ENCODE measurements at regions not wholly inside any gene's neighbourhood (a gene's known extent, or its start where the extent isn't known, plus 50 kb on each side); places are given as distances from the start of the nearest gene placed in this dataset.

DNA sequence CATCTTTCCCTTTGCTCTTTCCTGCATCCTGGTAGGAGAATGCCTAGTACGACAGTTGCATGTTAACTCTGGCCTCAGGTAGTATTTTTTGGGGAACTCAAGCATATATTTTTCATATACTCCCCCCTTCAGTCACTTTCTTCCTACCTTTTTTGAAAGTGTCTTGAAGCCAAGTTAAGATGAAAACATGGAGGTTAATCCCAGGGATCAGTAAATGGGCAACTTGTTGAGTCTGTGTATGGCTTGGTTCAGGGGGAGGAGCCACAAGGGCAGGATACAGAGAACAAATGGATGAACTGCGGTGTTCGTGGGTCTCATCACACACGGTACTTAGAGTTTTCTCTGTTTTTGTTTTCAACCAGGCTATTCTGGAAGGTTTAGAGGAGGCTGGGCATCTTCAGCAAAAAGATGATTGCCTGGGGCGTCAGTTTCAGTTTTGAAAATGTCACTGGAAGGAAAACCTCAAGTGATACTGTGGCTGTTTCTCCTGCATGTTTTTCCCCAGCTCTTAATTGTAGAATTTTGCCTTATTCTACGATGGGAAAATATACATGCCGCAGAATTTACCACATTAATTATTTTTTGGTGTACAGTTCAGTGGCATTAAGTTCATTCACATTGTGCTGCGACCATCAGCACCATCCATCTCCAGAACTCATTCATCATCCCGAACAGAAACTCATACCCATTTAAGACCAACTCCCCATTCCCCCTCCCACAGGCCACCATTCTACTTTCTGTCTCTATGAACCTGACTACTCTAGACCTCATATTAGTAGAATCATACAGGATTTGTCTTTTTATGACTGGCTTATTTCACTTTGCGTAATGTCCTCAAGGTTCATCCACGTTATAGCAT, 71.5 kb downstream of the MAP10 start:
- TF ChIP-seq SUZ12 (IDR thresholded peaks at IDR 0.05) (no peak), L3MBTL2 (conservative IDR thresholded peaks at IDR 0.05) (no peak)
- CTCF ChIA-PET = interaction anchor here (0.7 kb wide), 1 partner anchor 15 kb away, joined by 3 read pairs; no protein-coding TSS in a partner anchor

DNA sequence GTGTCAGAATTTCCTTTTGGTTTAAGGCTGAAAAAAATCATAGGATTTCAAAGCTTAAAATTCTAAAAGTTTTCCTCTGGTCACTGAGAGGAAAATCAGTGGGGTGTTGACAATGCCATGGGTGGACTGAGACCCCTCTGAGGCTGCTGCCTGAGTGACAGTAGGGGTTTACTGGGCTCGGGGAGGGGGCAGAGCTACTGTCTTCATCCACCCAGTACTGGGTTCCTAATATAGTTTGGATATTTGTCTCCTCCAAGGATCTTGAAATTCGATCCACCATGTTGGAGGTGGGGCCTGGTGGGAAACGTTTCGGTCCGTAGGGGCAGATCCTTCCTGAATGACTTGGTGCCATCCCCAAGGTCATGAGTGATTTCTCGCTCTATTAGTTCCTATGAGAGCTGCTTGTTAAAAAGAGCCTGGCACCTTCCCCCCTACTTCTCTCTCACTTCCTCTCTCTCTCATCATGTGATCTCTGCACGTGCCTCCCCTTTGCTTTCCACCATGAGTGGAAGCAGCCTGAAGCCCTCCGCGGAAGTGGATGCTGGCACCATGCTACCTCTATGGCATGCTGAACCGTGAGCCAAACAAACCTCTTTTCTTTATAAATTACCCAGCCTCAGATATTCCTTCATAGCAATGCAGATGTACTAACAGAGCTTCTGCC, 72.3 kb downstream of the MAP10 start:
- ChIA-PET CTCF (interaction anchor here (0.7 kb wide), 1 partner anchor 14 kb away, joined by 3 read pairs; no protein-coding TSS in a partner anchor), POLR2A (no interaction called here)
- DNase-seq (ENCODE audit: extremely low spot score) = no peak
- TF ChIP-seq FOXM1 (IDR thresholded peaks at IDR 0.05; ENCODE audit: borderline replicate concordance) (no peak), FOXA1 (IDR thresholded peaks at IDR 0.05) (no peak), TARDBP (IDR thresholded peaks at IDR 0.05) (no peak), SUZ12 (IDR thresholded peaks at IDR 0.05) (no peak), BHLHE40 (IDR thresholded peaks at IDR 0.05; ENCODE audit: borderline replicate concordance) (no peak), L3MBTL2 (conservative IDR thresholded peaks at IDR 0.05) (no peak), ZNF384 (IDR thresholded peaks at IDR 0.05) (no peak), HDGF (IDR thresholded peaks at IDR 0.05; ENCODE audit: borderline replicate concordance) (no peak), ELF4 (IDR thresholded peaks at IDR 0.05) (no peak), SP1 (IDR thresholded peaks at IDR 0.05) (no peak), ARNT (IDR thresholded peaks at IDR 0.05) (no peak), FOXK2 (IDR thresholded peaks at IDR 0.05) (no peak), LEF1 (IDR thresholded peaks at IDR 0.05; ENCODE audit: borderline replicate concordance) (no peak), NFRKB (IDR thresholded peaks at IDR 0.05) (no peak), CTBP1 (IDR thresholded peaks at IDR 0.05; ENCODE audit: borderline replicate concordance) (no peak)
- TF ChIP-seq, protein P1, sequence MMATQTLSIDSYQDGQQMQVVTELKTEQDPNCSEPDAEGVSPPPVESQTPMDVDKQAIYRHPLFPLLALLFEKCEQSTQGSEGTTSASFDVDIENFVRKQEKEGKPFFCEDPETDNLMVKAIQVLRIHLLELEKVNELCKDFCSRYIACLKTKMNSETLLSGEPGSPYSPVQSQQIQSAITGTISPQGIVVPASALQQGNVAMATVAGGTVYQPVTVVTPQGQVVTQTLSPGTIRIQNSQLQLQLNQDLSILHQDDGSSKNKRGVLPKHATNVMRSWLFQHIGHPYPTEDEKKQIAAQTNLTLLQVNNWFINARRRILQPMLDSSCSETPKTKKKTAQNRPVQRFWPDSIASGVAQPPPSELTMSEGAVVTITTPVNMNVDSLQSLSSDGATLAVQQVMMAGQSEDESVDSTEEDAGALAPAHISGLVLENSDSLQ (IDR thresholded peaks at IDR 0.05) = no peak

More for the DNA sequence above, 71.5 kb downstream of the MAP10 start:
- POLR2A ChIA-PET = no interaction called here
- DNase-seq (ENCODE audit: extremely low spot score) = no peak

DNA sequence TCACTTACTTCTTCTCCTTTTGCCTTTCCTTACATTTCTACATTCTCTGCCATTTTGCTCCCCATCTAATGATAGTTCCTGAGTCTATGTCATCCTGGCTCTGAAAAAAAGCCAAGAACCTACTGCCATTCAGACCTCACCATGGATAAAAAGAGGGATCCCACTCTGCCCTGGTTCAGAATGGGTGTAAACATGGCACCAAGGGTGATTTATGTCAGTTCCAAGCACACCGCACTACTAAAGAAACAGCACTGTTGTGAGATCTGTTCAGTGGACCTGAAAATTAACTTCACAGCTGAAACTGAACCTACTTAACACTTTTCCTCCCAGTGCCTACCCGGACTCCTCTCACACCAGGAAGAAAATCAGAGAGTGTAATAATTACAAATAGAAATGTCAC, 72.3 kb upstream of the NTPCR start:
- CTCF ChIA-PET = no interaction called here
- TF ChIP-seq LEF1 (IDR thresholded peaks at IDR 0.05; ENCODE audit: borderline replicate concordance) (no peak), FOXK2 (IDR thresholded peaks at IDR 0.05) (no peak), L3MBTL2 (conservative IDR thresholded peaks at IDR 0.05) (no peak), NFRKB (IDR thresholded peaks at IDR 0.05) (no peak)
- no peak for DNase-seq (ENCODE audit: extremely low spot score)
- POLR2A ChIA-PET = no interaction called here

DNA sequence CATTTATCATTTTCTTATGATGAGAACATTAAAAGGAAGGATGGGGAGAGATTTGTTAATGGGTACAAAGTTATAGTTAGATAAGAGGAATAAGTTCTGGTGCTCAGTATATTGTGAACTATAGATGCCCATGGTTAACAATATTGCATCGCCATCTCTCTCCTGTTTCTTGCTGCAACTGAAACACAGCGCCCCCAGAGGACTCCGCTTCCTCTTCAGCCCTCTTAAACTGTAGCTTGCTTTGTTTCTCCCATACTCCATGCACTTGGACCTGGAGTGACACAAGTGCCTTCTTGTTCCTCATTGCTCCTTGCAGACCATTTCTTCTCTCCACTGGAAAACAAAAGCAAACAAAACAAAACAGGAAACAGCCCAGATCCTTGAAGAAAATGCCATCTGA, 70.1 kb upstream of the NTPCR start:
- TF ChIP-seq ARNT (IDR thresholded peaks at IDR 0.05) (no peak), FOXA1 (IDR thresholded peaks at IDR 0.05) (no peak), TARDBP (IDR thresholded peaks at IDR 0.05) (no peak)
- ChIA-PET CTCF (interaction anchor here (0.8 to 1.4 kb wide), 8 partner anchors 10 to 82 kb away, joined by 3 to 9 read pairs (median 4); no protein-coding TSS in a partner anchor), POLR2A (no interaction called here)
- DNase-seq (ENCODE audit: extremely low spot score) = peak; percentile 73

DNA sequence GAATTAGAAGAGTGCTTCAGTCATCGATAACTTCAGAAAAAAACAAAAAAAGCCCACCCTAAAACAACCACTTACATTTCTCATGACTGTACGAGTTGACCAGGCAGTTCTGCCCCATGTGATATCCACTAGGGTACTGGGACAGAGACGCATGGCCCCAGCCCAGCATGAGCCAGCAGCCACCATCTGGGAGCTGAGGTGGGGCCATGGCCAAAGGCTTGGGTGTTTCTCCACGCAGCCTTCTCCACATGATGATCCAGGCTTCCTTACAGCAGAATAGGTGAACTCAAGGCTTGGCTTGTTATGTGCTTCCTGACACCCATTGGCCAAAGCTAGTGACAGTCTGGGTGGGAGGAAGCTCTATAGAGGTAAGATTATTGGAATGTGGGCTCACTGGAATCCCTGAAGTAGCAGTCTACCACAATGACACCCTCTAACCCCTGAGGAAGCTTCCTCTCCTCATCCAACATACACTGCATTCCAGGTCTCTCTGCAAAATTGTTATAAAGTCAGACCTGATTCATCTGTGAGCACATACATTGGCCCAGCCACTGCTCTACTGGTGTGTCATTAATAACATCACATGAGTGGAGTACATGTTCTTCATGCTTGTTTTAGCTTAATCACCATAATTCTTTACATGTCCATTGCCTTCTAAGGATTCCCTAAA, 66.3 kb upstream of the NTPCR start:
- TF ChIP-seq HDGF (IDR thresholded peaks at IDR 0.05; ENCODE audit: borderline replicate concordance) (no peak), CTBP1 (IDR thresholded peaks at IDR 0.05; ENCODE audit: borderline replicate concordance) (no peak), NFRKB (IDR thresholded peaks at IDR 0.05) (no peak), FOXK2 (IDR thresholded peaks at IDR 0.05) (no peak), FOXM1 (IDR thresholded peaks at IDR 0.05; ENCODE audit: borderline replicate concordance) (no peak), ELF4 (IDR thresholded peaks at IDR 0.05) (no peak)
- ChIA-PET CTCF (no interaction called here), POLR2A (no interaction called here)
- no peak for DNase-seq (ENCODE audit: extremely low spot score)

DNA sequence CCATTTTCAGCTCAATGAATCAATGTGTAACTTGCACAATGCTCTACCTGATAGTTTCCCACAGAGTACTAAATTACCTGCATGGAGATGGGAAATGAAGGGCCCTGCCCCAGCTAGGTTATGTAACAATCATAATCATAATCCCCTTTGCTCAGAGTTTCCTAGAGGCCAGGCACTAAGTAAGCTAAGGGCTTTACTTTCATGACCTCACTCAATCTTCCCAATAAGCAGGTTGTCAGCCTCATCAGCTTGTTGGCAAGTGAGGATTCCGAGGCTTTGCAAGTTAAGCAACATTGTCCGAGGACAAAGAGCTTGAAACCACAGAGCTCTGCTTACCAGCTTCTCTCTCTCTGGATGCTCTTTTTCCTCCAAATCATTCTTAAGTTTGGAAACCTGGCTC, 64.1 kb upstream of the NTPCR start:
- POLR2A ChIA-PET = no interaction called here
- no peak for DNase-seq (ENCODE audit: extremely low spot score)
- CTCF ChIA-PET = interaction anchor here (0.6 kb wide), 1 partner anchor 17 kb away, joined by 3 read pairs; no protein-coding TSS in a partner anchor
- TF ChIP-seq SUZ12 (IDR thresholded peaks at IDR 0.05) (no peak), ZNF384 (IDR thresholded peaks at IDR 0.05) (no peak), LEF1 (IDR thresholded peaks at IDR 0.05; ENCODE audit: borderline replicate concordance) (no peak), CTBP1 (IDR thresholded peaks at IDR 0.05; ENCODE audit: borderline replicate concordance) (no peak), TARDBP (IDR thresholded peaks at IDR 0.05) (no peak)
- TF ChIP-seq, protein P1 (IDR thresholded peaks at IDR 0.05) = no peak

DNA sequence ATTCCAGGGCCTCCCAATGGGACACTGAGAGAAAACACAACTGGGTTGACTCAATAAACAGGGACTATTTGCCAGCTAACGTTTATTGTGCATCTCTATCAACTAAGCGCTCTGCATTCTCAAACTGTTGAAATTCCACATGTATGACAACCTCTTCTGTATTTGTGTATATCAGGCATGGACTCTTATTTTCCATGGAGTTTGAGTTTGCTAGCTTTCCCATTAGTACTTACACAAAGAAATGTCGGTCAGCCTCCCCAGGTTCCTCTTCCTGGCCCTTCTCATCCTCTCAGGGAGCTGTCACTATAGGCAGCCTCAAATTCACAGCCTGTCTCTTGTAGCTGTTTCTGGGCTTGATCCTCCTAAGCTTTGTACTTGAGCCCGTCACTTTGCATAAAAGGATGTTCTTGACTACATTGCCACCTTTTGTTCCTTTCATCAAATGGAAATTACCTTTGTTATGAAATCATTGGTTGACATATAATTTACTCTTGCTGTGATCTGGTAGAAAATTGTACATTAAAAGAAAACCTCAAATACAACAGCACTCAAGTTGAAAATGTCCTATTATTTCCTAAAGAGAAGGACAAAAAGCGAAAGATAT, 60.0 kb upstream of the NTPCR start:
- ChIA-PET POLR2A (no interaction called here), CTCF (interaction anchor here (0.9 to 1.3 kb wide), 2 partner anchors 10 to 22 kb away, joined by 3 read pairs; no protein-coding TSS in a partner anchor)
- no peak for DNase-seq (ENCODE audit: extremely low spot score)
- no peak for TF ChIP-seq BHLHE40 (IDR thresholded peaks at IDR 0.05; ENCODE audit: borderline replicate concordance)
- no peak for TF ChIP-seq ZNF384 (IDR thresholded peaks at IDR 0.05)
- TF ChIP-seq SP1 (IDR thresholded peaks at IDR 0.05) = no peak
- TF ChIP-seq ELF4 (IDR thresholded peaks at IDR 0.05) = no peak
- no peak for TF ChIP-seq NFRKB (IDR thresholded peaks at IDR 0.05)
- TF ChIP-seq HDGF (IDR thresholded peaks at IDR 0.05; ENCODE audit: borderline replicate concordance) = no peak
- no peak for TF ChIP-seq LEF1 (IDR thresholded peaks at IDR 0.05; ENCODE audit: borderline replicate concordance)
- TF ChIP-seq FOXM1 (IDR thresholded peaks at IDR 0.05; ENCODE audit: borderline replicate concordance) = no peak
- no peak for TF ChIP-seq CTBP1 (IDR thresholded peaks at IDR 0.05; ENCODE audit: borderline replicate concordance)
- no peak for TF ChIP-seq TARDBP (IDR thresholded peaks at IDR 0.05)
- no peak for TF ChIP-seq L3MBTL2 (conservative IDR thresholded peaks at IDR 0.05)
- no peak for TF ChIP-seq ARNT (IDR thresholded peaks at IDR 0.05)
- TF ChIP-seq FOXK2 (IDR thresholded peaks at IDR 0.05) = no peak
- no peak for TF ChIP-seq FOXA1 (IDR thresholded peaks at IDR 0.05)
- TF ChIP-seq SUZ12 (IDR thresholded peaks at IDR 0.05) = no peak
- TF ChIP-seq, protein P1 (IDR thresholded peaks at IDR 0.05) = no peak
